Spleen (tissue), 7 donors: ENCODE measurements at regions not wholly inside any gene's neighbourhood (a gene's known extent, or its start where the extent isn't known, plus 50 kb on each side); places are given as distances from the start of the nearest gene placed in this dataset.

ENCODE experiments used
- POLR2A ChIP-seq, 3 donors: fragments of 450-650 bp; IDR thresholded peaks; one replicate each; pipeline ENCODE4 v1.5.1; 2017; ENCODE audit warnings: antibody characterized with exemption in 3 of 3, mild to moderate bottlenecking in 1 of 3
- POLR2AphosphoS5 ChIP-seq, 3 donors: sonication (generic); formaldehyde crosslinking; IDR thresholded peaks; one replicate each; pipeline ENCODE4 v1.5.1; 2017; ENCODE audit warnings: antibody characterized with exemption in 3 of 3
- TF ChIP-seq, protein P1 (sequence below), 11 experiments: fragments of 200-600 bp in 7 of 11; fragments of 450-650 bp in 4 of 11; sonication (generic) in 4 of 11; IDR thresholded peaks in 8 of 11; conservative IDR thresholded peaks in 3 of 11; 1 replicate in 7 of 11; 2 replicates in 4 of 11; pipeline versions ENCODE4 v1.4.0 to v1.8.0; 2016 to 2021; ENCODE audit warnings: antibody characterized with exemption in 11 of 11, inconsistent platforms in 4 of 11, mild to moderate bottlenecking in 1 of 11
- donor health status: DM: no; HTN: no; CAD: no; lungs with moderate emphysema.
- donor health status: DM: no; HTN: no; CAD: no.
- donor health status: DM: no; HTN: no; CAD: no.

GRCh38 chr7:26944501-26945358 lies 80.3 kb upstream of the SKAP2 start:
- TF ChIP-seq, protein P1, sequence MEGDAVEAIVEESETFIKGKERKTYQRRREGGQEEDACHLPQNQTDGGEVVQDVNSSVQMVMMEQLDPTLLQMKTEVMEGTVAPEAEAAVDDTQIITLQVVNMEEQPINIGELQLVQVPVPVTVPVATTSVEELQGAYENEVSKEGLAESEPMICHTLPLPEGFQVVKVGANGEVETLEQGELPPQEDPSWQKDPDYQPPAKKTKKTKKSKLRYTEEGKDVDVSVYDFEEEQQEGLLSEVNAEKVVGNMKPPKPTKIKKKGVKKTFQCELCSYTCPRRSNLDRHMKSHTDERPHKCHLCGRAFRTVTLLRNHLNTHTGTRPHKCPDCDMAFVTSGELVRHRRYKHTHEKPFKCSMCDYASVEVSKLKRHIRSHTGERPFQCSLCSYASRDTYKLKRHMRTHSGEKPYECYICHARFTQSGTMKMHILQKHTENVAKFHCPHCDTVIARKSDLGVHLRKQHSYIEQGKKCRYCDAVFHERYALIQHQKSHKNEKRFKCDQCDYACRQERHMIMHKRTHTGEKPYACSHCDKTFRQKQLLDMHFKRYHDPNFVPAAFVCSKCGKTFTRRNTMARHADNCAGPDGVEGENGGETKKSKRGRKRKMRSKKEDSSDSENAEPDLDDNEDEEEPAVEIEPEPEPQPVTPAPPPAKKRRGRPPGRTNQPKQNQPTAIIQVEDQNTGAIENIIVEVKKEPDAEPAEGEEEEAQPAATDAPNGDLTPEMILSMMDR (IDR thresholded peaks at IDR 0.05 in 8 of 11, conservative IDR thresholded peaks at IDR 0.05 in 3 of 11) = no peak
- TF ChIP-seq POLR2A (IDR thresholded peaks at IDR 0.05) (no peak), POLR2AphosphoS5 (IDR thresholded peaks at IDR 0.05) (no peak)
